Tibial nerve (tissue), 4 donors: ENCODE measurements at regions not wholly inside any gene's neighbourhood (a gene's known extent, or its start where the extent isn't known, plus 50 kb on each side); places are given as distances from the start of the nearest gene placed in this dataset.

Source experiments
- CTCF ChIP-seq, 5 experiments: fragments of 200-600 bp in 3 of 5; fragments of 450-650 bp in 2 of 5; sonication (generic) in 3 of 5; IDR thresholded peaks; one replicate each; pipeline ENCODE4 v1.5.1; 2016 to 2019; ENCODE audit warnings: antibody characterized with exemption in 5 of 5, mild to moderate bottlenecking in 3 of 5, moderate library complexity in 2 of 5
- EP300 ChIP-seq, 2 donors: sonication (generic); formaldehyde crosslinking; IDR thresholded peaks; one replicate each; pipeline ENCODE4 v1.6.1; 2017; ENCODE audit warnings: antibody characterized with exemption in 2 of 2, mild to moderate bottlenecking in 1 of 2
- POLR2A ChIP-seq, 2 donors: fragments of 450-650 bp; IDR thresholded peaks; one replicate each; pipeline ENCODE4 v1.6.1; 2017; ENCODE audit warnings: antibody characterized with exemption in 2 of 2, mild to moderate bottlenecking in 2 of 2, moderate library complexity in 2 of 2

- TF ChIP-seq CTCF (IDR thresholded peaks at IDR 0.05): no peak
- no peak for TF ChIP-seq EP300 (IDR thresholded peaks at IDR 0.05)
- TF ChIP-seq POLR2A (IDR thresholded peaks at IDR 0.05): no peak
Observed at GRCh38 chr1:68293122-68293521, 60.8 kb upstream of the WLS start.
